H1 (cell line): ENCODE measurements at regions not wholly inside any gene's neighbourhood (a gene's known extent, or its start where the extent isn't known, plus 50 kb on each side); places are given as distances from the start of the nearest gene placed in this dataset.

Experiments
- CTCF ChIA-PET: fragments of 300-600 bp; sonication (Branson Sonifier 250); formaldehyde crosslinking; loops from one replicate; lab custom pipeline; 2021; ENCODE audit not compliant: partially characterized antibody; lab: Charles Lee
- POLR2A ChIA-PET: fragments of 300-600 bp; sonication (Branson Sonifier 250); formaldehyde crosslinking; loops from one replicate; lab custom pipeline; 2021; ENCODE audit warnings: inconsistent platforms; ENCODE audit not compliant: partially characterized antibody; lab: Charles Lee
- DNase-seq, 2 experiments: peaks; one replicate each; pipeline versions ENCODE4 v3.0.0 to v3.0.0-alpha.2; 2010 to 2022; ENCODE audit warnings: low spot score in 2 of 2, low read depth in 1 of 2, mixed read lengths in 1 of 2
- FAIRE-seq: peaks from 2 replicates; lab custom pipeline; 2011; peaks lifted over from hg19 to GRCh38; lab: Jason Lieb, UNC
- H2AFZ ChIP-seq: 2 replicates; pipeline ENCODE4 v1.8.1; 2012; ENCODE audit warnings: low read length, inconsistent platforms
- H2AK5ac ChIP-seq: 2 replicates; pipeline ENCODE4 v1.6.1; 2013; ENCODE audit warnings: low read depth, low read length
- H2BK120ac ChIP-seq: replicated peaks from 2 replicates; pipeline ENCODE3; 2013; ENCODE audit warnings: low read depth, low read length, inconsistent platforms
- H2BK12ac ChIP-seq: 2 replicates; pipeline ENCODE4 v1.6.1; 2013; ENCODE audit warnings: low read depth, low read length
- H2BK15ac ChIP-seq: 2 replicates; pipeline ENCODE4 v1.6.1; 2013; ENCODE audit warnings: low read length
- H2BK20ac ChIP-seq: 2 replicates; pipeline ENCODE4 v1.6.1; 2013; ENCODE audit warnings: low read length
- H2BK5ac ChIP-seq: 2 replicates; pipeline ENCODE4 v1.6.1; 2013; ENCODE audit warnings: low read depth, low read length
- H3K14ac ChIP-seq: 2 replicates; pipeline ENCODE4 v1.6.1; 2013; ENCODE audit warnings: inconsistent platforms; ENCODE audit not compliant: insufficient read length
- H3K18ac ChIP-seq: 2 replicates; pipeline ENCODE4 v1.6.1; 2013; ENCODE audit warnings: low read length; ENCODE audit errors: extremely low read depth
- H3K23ac ChIP-seq: 2 replicates; pipeline ENCODE4 v1.6.1; 2013; ENCODE audit warnings: inconsistent platforms; ENCODE audit not compliant: insufficient read length
- H3K23me2 ChIP-seq: 2 replicates; pipeline ENCODE4 v1.6.1; 2013; ENCODE audit warnings: low read depth, low read length
- H3K27ac ChIP-seq: 2 replicates; pipeline ENCODE4 v1.6.1; 2011; ENCODE audit warnings: low read depth, low read length, inconsistent platforms
- H3K27me3 ChIP-seq, 4 experiments: replicated peaks in 1 of 4; 1 replicate in 1 of 4; 2 replicates in 3 of 4; pipeline versions ENCODE4 v1.6.1 to v1.8.1; 2011 to 2013; ENCODE audit warnings: low read length in 3 of 4, mild to moderate bottlenecking in 3 of 4, inconsistent platforms in 2 of 4, mixed read lengths in 2 of 4, moderate library complexity in 1 of 4; ENCODE audit not compliant: control insufficient read depth in 3 of 4, insufficient read depth in 3 of 4; ENCODE audit errors: extremely low read depth in 1 of 4
- H3K36me3 ChIP-seq, 4 experiments: 2 replicates each; pipeline versions ENCODE4 v1.6.1 to v1.8.1; 2011 to 2013; ENCODE audit warnings: mild to moderate bottlenecking in 4 of 4, low read length in 3 of 4, moderate library complexity in 2 of 4, control low read depth in 1 of 4, inconsistent platforms in 1 of 4; ENCODE audit not compliant: insufficient read depth in 4 of 4, control insufficient read depth in 2 of 4
- H3K4ac ChIP-seq: replicated peaks from 2 replicates; pipeline ENCODE3; 2013; ENCODE audit warnings: low read length, low read depth, mixed read lengths, inconsistent platforms; ENCODE audit not compliant: insufficient read length
- H3K4me1 ChIP-seq, 4 experiments: replicated peaks in 1 of 4; 1 replicate in 1 of 4; 2 replicates in 3 of 4; pipeline versions ENCODE4 v1.6.1 to v1.8.1; 2011 to 2013; ENCODE audit warnings: low read length in 3 of 4, inconsistent platforms in 2 of 4, mixed read lengths in 1 of 4; ENCODE audit not compliant: insufficient read depth in 4 of 4, control insufficient read depth in 3 of 4
- H3K4me2 ChIP-seq, 2 experiments: 2 replicates each; pipeline versions ENCODE4 v1.6.1 to v1.8.1; 2011 to 2013; ENCODE audit warnings: low read depth in 2 of 2, low read length in 2 of 2, control low read depth in 1 of 2, inconsistent platforms in 1 of 2, mild to moderate bottlenecking in 1 of 2; ENCODE audit not compliant: insufficient read depth in 1 of 2
- H3K4me3 ChIP-seq, 4 experiments: fragments of 200-600, 300-600 bp in 1 of 4; sonication (generic), shearing (Covaris generic), sonication (Bioruptor Twin) in 1 of 4; 2 replicates each; pipeline versions ENCODE4 v1.5.1 to v1.8.1; 2011 to 2016; ENCODE audit warnings: low read length in 4 of 4, low read depth in 3 of 4, control low read depth in 2 of 4, inconsistent platforms in 2 of 4, mild to moderate bottlenecking in 2 of 4, mixed read lengths in 1 of 4, moderate library complexity in 1 of 4; ENCODE audit not compliant: insufficient read depth in 2 of 4; ENCODE audit errors: extremely low read depth in 1 of 4
- H3K56ac ChIP-seq: replicated peaks from 2 replicates; pipeline ENCODE3; 2013; ENCODE audit warnings: low read depth, mild to moderate bottlenecking, mixed read lengths, low read length, inconsistent platforms; ENCODE audit not compliant: insufficient read length
- H3K79me1 ChIP-seq: 2 replicates; pipeline ENCODE4 v1.6.1; 2013; ENCODE audit warnings: low read depth, low read length, control low read depth
- H3K79me2 ChIP-seq, 2 experiments: 2 replicates each; pipeline versions ENCODE4 v1.6.1 to v1.8.1; 2012 to 2013; ENCODE audit warnings: low read length in 2 of 2, mild to moderate bottlenecking in 2 of 2, inconsistent platforms in 1 of 2; ENCODE audit not compliant: insufficient read depth in 2 of 2, control insufficient read depth in 1 of 2
- H3K9ac ChIP-seq, 4 experiments: replicated peaks in 1 of 4; 1 replicate in 1 of 4; 2 replicates in 3 of 4; pipeline versions ENCODE4 v1.6.1 to v1.8.1; 2011 to 2013; ENCODE audit warnings: low read depth in 3 of 4, low read length in 3 of 4, control low read depth in 2 of 4, mild to moderate bottlenecking in 2 of 4, moderate library complexity in 2 of 4, inconsistent platforms in 1 of 4; ENCODE audit errors: extremely low read depth in 1 of 4
- H3K9me3 ChIP-seq, 2 experiments: 2 replicates each; pipeline versions ENCODE4 v1.6.1 to v1.8.1; 2012 to 2013; ENCODE audit warnings: mild to moderate bottlenecking in 2 of 2, moderate library complexity in 2 of 2, control low read depth in 1 of 2, inconsistent platforms in 1 of 2, low read depth in 1 of 2, low read length in 1 of 2, mixed read lengths in 1 of 2; ENCODE audit not compliant: insufficient read depth in 2 of 2
- H4K20me1 ChIP-seq, 2 experiments: replicated peaks in 1 of 2; 2 replicates each; pipeline versions ENCODE3 to v1.8.1; 2011 to 2013; ENCODE audit warnings: inconsistent platforms in 2 of 2, low read length in 2 of 2, mild to moderate bottlenecking in 1 of 2; ENCODE audit not compliant: insufficient read depth in 2 of 2, control insufficient read depth in 1 of 2
- H4K5ac ChIP-seq: 2 replicates; pipeline ENCODE4 v1.6.1; 2013; ENCODE audit warnings: low read length, low read depth, mixed read lengths, inconsistent platforms; ENCODE audit not compliant: insufficient read length
- H4K8ac ChIP-seq: 2 replicates; pipeline ENCODE4 v1.8.0; 2013; ENCODE audit warnings: mild to moderate bottlenecking, moderate library complexity, low read length, inconsistent platforms; ENCODE audit not compliant: insufficient read depth; ENCODE audit errors: extremely low read depth
- H4K91ac ChIP-seq: replicated peaks from 2 replicates; pipeline ENCODE3; 2013; ENCODE audit warnings: low read length, mixed read lengths, inconsistent platforms; ENCODE audit not compliant: insufficient read length
- CTCF ChIP-seq, 3 experiments: IDR thresholded peaks; 1 replicate in 2 of 3; 2 replicates in 1 of 3; pipeline versions ENCODE4 v1.5.1 to v1.6.1; 2011; ENCODE audit warnings: low read length in 3 of 3, mild to moderate bottlenecking in 3 of 3, inconsistent platforms in 2 of 3, low read depth in 1 of 3, moderate library complexity in 1 of 3; ENCODE audit not compliant: insufficient read depth in 1 of 3; ENCODE audit errors: control extremely low read depth in 1 of 3
- EGR1 ChIP-seq: IDR thresholded peaks from 2 replicates; pipeline ENCODE4 v1.6.1; 2011; ENCODE audit warnings: low read depth, low read length, borderline replicate concordance
- KDM1A ChIP-seq: fragments of 200-600, 300-600 bp; sonication (generic); IDR thresholded peaks from 2 replicates; pipeline ENCODE4 v1.7.1; 2016; ENCODE audit warnings: mild to moderate bottlenecking, low read length, borderline replicate concordance
- MAFK ChIP-seq: IDR thresholded peaks from 2 replicates; pipeline ENCODE4 v1.6.1; 2012; ENCODE audit warnings: low read depth, mild to moderate bottlenecking, improper control_type of control experiment, low read length
- MAX ChIP-seq: IDR thresholded peaks from 2 replicates; pipeline ENCODE4 v1.6.1; 2012; ENCODE audit warnings: inconsistent platforms
- SIN3A ChIP-seq, 2 experiments: IDR thresholded peaks in 1 of 2; conservative IDR thresholded peaks in 1 of 2; 2 replicates each; pipeline ENCODE4 v1.6.1; 2011 to 2012; ENCODE audit warnings: low read length in 2 of 2, improper control_type of control experiment in 1 of 2, low read depth in 1 of 2, mild to moderate bottlenecking in 1 of 2
- SP1 ChIP-seq: IDR thresholded peaks from 2 replicates; pipeline ENCODE4 v1.6.1; 2011; ENCODE audit warnings: low read depth, low read length
- SP4 ChIP-seq: IDR thresholded peaks from 2 replicates; pipeline ENCODE4 v1.6.1; 2012; ENCODE audit warnings: low read length, inconsistent platforms
- SRF ChIP-seq: IDR thresholded peaks from 2 replicates; pipeline ENCODE4 v1.6.1; 2011; ENCODE audit warnings: mild to moderate bottlenecking, low read depth, low read length, moderate library complexity
- TAF7 ChIP-seq: optimal IDR thresholded peaks from 2 replicates; pipeline ENCODE3; 2011; ENCODE audit warnings: low read depth, mild to moderate bottlenecking, inconsistent platforms, low read length, moderate library complexity, borderline replicate concordance
- YY1 ChIP-seq: IDR thresholded peaks from 2 replicates; pipeline ENCODE4 v1.6.1; 2011; ENCODE audit warnings: low read depth, mild to moderate bottlenecking, low read length
- ZNF274 ChIP-seq: IDR thresholded peaks from 2 replicates; pipeline ENCODE4 v1.7.0; 2012; ENCODE audit warnings: low read length, borderline replicate concordance; ENCODE audit errors: extremely low read depth
- whole genome bisulfite sequencing, 2 experiments: shearing (Covaris generic) in 1 of 2; methylation state at CpG; one replicate each; pipeline versions ENCODE4 v1.1.6 to v1.1.7; 2013 to 2015; ENCODE audit warnings: low lambda C conversion rate in 2 of 2, mixed read lengths in 2 of 2, inconsistent platforms in 1 of 2, low coverage in 1 of 2, missing lambda C conversion rate in 1 of 2; ENCODE audit not compliant: insufficient replicate concordance in 2 of 2, insufficient coverage in 1 of 2, insufficient read length in 1 of 2; ENCODE audit errors: extremely low coverage in 1 of 2, missing lambda C conversion rate in 1 of 2; 5-methylcytosine and 5-hydroxymethylcytosine counted together

GRCh38 chr12:24072302-24072701 is 122.8 kb upstream of the SOX5 start:
- no peaks in the 10 kb centered on the region for H3K27me3 ChIP-seq
- no peak overlapping the region for H2BK120ac ChIP-seq
- no peak overlapping the region for H3K18ac ChIP-seq
- no peak for FAIRE-seq
- CTCF ChIA-PET: interaction anchor here (0.7 kb wide), 1 partner anchor 12 kb away, joined by 3 read pairs; no protein-coding TSS in a partner anchor
- H3K79me1 ChIP-seq: no peaks in the 10 kb centered on the region
- no peak overlapping the region for H2BK20ac ChIP-seq
- H3K4me1 ChIP-seq: no peaks in the 10 kb centered on the region
- H3K79me2 ChIP-seq: no peaks in the 10 kb centered on the region
- H2BK15ac ChIP-seq: no peak overlapping the region
- no peak overlapping the region for H4K5ac ChIP-seq
- no peak overlapping the region for H3K56ac ChIP-seq
- no peak overlapping the region for H3K14ac ChIP-seq
- 84% methylated on average over 1 of the region's 1 CpG; no CpG with 5 or more reads in 1 of the 2 experiments for WGBS, 2 experiments
- H2AK5ac ChIP-seq: no peak overlapping the region
- POLR2A ChIA-PET: no interaction called here
- H2AFZ ChIP-seq: no peak overlapping the region
- no peak overlapping the region for H3K4me3 ChIP-seq
- H3K9me3 ChIP-seq: no peaks in the 10 kb centered on the region
- no peak overlapping the region for H3K4ac ChIP-seq
- no peaks in the 10 kb centered on the region for H3K23me2 ChIP-seq
- H3K36me3 ChIP-seq: no peaks in the 10 kb centered on the region
- H3K27ac ChIP-seq: no peak overlapping the region
- H2BK5ac ChIP-seq: no peak overlapping the region
- H4K20me1 ChIP-seq: no peaks in the 10 kb centered on the region
- H4K8ac ChIP-seq: no peak overlapping the region
- no peak overlapping the region for H3K23ac ChIP-seq
- DNase-seq: no peak
- H4K91ac ChIP-seq: no peak overlapping the region
- no peak overlapping the region for H3K9ac ChIP-seq
- H2BK12ac ChIP-seq: no peak overlapping the region
- H3K4me2 ChIP-seq: no peak overlapping the region
- no peak for TF ChIP-seq SIN3A (conservative IDR thresholded peaks at IDR 0.05 in 1 of 2, IDR thresholded peaks at IDR 0.05 in 1 of 2; ENCODE audit: low read depth in 1 of 2, low read length in 2 of 2)
- no peak for TF ChIP-seq SRF
- TF ChIP-seq SP1: no peak
- TF ChIP-seq TAF7: no peak
- no peak for TF ChIP-seq SP4
- no peak for TF ChIP-seq KDM1A
- no peak for TF ChIP-seq YY1
- TF ChIP-seq ZNF274: no peak
- TF ChIP-seq MAFK: no peak
- TF ChIP-seq MAX: no peak
- TF ChIP-seq CTCF (IDR thresholded peaks at IDR 0.05; ENCODE audit: control extremely low read depth in 1 of 3, insufficient read depth in 1 of 3, low read depth in 1 of 3, low read length in 3 of 3): no peak
- no peak for TF ChIP-seq EGR1
